HG02973 (cell line): ENCODE measurements at regions not wholly inside any gene's neighbourhood (a gene's known extent, or its start where the extent isn't known, plus 50 kb on each side); places are given as distances from the start of the nearest gene placed in this dataset.

Experiments used
- ATAC-seq: cut with Tn5 transposase; IDR thresholded peaks from one replicate; pipeline ENCODE4 v1.9.1; 2021; ENCODE audit warnings: moderate library complexity; ENCODE audit not compliant: unreplicated experiment

DNA sequence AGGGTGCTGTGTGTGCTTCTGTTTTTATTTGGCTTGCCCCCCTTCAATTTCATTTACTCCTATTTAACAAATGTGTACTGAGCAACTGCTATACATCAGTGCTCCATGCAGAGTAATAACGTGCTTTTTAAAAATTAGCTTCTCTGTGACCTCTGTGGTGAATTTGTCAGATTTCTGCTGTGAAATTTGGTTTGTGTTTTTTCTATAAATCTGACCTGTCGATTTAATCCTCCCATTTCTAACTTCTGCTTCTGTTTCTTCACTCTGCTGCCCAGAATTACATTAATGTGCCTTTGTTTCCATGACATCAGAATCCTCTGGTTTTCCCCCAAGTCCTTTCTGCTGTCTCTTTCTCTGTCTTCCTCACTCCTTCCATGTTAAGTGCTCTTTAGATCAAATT lies 123.8 kb upstream of the CACNA2D1 start:
- ATAC-seq: no peak

DNA sequence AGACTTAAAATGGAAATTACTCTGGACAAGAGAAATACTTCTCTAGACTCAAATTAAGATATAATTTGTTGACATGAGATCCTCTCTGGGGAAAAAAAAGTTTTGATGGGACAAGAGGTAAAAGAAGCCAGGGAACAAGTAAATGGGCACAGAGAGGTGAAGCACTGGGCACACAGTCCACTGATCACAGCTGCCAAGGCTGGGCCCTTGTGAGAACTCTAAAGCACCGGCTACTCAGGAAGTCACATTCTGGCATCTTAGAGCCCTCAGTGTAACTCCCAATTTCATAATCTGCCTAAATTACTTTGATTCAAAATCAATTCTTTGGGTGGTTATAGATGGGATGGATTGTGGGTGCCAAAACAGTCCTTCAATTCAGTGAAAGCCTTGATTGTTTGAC lies 123.2 kb upstream of the CACNA2D1 start:
- no peak for ATAC-seq

DNA sequence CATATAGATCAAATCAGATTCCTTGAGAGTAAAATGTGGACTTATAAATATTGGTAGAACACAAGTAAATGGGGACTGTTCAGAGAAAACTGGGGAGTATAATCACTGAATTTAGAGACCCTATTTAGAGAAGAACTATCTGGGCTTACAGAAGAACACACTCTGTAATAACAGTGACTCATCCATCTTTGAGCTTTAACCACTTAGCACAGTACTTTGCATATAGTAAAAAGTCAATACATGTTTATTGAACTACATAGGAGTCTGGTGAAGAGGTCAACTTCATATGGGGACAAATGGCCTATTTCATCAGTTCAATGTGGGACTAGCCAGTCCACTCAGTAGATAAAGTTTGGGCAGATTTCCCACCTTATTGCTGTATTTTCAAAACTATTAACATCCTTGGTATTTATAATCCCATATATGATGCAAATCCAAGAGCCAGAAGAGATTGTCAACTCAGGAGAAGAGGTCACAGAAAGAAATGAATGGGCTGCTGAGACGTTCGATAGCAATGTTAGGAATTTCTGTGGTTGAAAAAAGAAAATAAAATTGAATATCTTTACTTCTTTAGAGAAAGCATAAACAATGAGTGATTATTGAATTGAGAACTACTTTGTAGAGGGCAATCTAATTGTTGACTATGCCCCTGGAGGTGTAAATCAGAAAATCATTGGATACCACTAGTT lies 119.3 kb upstream of the CACNA2D1 start:
- ATAC-seq: no peak

GRCh38 chr7:82559193-82559805 lies 115.7 kb upstream of the CACNA2D1 start:
- no peak for ATAC-seq

DNA sequence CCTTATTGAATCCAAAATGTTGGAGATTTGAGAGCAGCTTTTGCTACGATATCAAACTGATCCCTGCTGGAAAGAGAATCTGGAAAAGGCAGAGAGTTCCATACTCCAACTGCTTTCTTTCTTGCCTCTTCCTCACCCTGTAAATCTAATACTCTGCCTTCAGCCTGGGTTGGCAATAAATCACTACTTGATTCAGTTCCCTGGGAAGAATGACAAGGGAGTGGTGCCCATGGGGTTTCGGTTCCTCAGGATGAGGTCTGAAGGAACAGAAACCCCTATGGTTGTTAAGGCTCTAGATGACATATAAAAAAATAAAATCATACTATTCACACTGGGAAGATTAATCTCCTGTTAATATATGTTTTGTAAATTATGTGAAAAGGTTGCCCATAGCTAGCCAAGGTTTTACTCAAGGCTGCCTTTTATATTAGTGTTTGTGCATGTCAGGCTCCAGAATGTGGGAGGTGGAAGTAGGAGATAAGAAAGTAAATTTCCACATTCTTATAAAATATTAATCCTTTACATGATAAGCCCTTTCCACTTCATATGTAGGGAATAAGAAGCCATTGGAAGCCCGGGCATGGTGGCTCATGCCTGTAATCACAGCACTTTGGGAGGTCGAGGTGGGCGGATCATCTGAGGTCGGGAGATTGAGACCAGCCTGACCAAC lies 106.2 kb upstream of the CACNA2D1 start:
- ATAC-seq: no peak

GRCh38 chr7:82548141-82548688 lies 104.6 kb upstream of the CACNA2D1 start:
- no peak for ATAC-seq

DNA sequence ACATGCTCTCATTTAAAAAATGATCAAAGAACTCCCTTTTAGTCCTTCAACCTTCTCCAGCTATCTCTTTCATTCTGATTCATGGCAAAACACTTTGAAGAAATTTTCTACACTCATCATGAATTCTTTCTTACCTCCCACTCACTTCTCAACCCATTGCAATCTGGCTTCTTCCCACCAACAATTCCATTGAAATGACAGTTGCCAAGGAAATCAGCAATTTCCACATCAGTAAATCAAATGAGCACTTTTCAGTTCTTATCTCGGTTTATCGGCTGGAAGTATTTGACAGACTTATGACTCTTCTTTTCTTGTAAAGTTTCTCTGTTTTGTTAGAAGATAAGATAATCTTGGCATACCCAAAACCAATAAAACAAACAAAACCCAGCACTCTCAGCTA lies 99.1 kb upstream of the CACNA2D1 start:
- no peak for ATAC-seq

DNA sequence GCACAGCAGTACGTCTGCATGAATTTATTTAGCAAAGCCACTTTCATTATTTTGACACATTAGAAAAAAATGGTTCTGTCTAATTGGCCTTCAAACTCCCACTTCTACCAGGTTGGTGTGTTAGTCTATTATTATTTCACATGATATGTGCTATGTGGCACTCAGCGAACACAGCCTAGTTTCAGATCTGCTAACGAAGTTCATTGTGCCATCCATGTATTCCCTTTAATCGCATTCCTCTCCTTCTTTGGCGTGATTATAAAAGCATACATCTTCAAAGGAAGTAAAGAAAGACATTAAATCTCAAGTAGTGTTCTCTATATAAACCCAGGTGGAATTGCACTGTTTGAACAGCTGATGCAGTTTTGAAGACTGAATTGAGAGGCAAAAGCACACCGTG lies 96.4 kb upstream of the CACNA2D1 start:
- no peak for ATAC-seq

DNA sequence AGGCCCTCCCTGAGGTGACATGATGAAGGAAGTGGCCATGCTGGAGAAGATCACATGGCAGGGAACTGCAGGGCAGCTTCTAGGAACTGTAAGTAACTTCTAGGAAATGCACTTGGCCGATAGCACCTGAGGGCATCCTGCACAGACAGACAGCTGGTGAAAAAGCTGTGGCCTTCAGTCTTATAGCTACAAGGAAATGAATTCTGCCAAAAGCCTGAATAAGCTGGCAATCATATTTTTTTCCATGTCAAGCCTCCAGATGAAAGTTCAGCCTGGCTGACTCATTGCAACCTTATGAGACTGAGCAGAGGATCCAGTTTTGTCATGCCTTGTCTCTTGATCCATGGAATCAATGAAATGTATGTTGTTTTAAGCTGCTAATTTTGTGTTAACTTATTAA lies 91.1 kb upstream of the CACNA2D1 start:
- no peak for ATAC-seq

GRCh38 chr7:82530361-82530760 lies 86.8 kb upstream of the CACNA2D1 start:
- no peak for ATAC-seq

DNA sequence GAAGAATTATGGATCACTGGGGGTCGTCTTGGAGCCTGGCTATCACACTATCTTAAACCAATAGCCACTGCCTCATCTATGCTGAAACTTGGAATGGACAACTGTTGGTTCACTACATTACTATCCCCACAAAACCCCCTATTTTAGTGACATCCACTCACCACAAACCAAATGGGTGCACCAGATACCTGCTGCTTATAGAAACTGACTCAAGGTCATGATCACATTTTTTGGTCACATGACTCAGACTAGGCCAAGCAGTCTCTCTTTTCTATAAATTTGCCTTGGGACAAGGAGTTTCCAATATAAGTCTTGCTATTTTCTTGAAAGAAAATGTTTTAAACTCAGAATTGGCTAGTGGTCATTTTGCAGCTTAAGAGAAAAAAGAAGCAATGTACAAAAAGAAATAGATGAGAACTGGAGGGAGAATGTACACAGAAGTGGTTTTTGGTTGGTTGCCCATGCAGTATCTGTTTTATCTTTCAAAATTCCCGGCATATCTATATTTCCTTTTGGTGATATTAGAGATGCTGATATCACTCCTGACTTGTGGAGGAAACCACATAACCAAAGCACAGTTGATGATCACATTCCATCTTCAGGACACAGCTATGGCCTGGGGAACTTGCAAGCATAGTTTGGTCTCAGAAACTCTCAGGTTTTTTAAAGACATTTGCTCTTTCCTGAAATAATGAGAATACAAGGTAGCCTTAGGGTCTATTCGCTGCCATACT lies 85.2 kb upstream of the CACNA2D1 start:
- no peak for ATAC-seq

GRCh38 chr7:82527851-82528250 lies 84.3 kb upstream of the CACNA2D1 start:
- ATAC-seq: no peak

DNA sequence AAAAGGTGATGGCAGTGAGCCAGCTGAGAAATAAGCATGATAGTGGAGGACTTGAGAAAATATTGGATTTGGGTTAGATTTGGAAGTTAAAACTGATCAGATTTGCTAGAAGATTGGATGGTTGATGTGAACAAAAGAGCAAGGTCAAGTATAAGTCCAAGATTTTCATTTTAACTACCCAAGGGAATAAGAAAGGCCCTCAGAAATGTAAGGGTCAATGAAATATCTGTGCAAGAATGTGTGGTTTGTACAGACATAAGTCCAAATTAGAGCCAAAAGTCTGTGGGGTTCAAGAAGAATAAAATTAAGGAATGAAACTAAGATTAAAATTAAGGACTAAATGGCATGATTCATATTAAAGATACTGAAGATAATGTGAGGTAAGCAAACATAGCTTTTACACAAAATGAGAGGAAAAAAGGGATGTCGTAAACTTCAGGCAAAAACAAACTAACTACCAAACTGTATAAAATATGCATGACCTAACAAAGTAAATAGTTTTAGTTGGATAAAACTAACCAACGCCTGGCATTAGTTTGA lies 78.4 kb upstream of the CACNA2D1 start:
- ATAC-seq: no peak

DNA sequence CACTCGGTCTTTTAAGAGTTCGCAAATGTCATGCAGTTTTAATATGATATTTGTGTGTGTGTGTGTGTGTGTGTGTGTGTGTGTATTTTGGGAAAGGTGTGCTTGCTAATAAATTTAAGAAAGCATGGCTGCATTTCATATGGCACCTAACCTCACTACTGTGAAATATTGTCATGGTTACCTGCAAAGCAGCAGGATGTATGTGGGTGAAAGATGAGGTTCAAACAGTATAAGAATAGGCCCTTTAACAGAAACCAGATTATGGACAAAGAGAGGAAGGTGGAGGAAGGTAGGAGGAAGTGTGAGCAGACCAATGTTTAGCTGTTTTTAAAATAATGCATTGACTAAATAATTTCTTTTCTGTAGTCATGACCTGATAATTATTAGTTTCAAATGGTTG lies 73.5 kb upstream of the CACNA2D1 start:
- no peak for ATAC-seq

DNA sequence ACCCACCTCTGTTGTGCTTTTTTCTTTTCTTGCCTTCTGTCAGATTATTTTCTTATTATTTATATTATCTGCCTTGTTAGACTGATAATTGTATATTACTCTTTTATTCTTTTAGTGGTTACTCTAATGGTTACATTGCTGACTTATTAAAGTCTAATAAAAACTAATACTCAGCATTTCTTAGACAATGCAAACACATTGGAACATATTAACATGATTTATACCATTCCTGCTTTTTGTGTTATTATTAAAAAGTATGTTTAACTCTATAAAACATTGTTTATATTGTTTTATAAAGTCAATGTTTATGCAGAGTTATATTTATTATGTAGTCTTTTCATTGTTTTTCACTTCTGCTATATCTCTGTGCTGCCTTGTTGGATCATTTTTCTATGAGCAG lies 68.0 kb upstream of the CACNA2D1 start:
- ATAC-seq: no peak

DNA sequence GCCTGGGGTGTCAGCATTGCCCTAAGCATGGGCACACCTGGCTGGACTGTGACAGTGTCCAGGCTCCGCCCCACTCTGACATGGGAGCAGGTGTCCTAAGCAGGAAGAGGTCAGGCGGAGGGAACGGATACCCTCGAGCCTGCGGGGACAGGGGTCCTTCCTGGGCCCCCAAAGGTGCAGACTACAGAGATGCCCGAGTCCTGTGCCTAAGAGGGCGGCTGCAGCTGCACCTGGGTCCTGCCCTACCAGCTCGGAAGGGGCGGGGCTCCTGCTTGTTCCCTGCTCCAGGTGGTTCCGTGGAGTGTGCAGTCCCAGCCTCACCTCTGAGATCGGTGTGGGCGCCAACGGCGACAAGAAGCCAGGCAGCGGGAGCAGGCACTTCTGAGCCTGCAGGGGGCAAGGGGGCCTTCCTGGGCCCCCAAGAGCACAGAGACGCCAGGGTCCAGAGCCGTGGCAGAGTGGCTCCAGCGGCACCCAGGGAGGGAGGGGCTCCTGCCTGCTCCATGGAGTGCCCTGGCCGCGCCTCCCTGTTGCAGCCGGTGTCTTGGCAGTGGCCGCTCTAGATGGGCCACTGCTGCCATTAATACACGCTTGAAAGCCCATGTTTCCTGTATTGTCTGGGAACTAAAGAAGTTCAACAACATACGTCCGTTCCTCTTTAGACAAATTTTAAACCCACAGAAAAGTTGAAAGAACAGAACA lies 64.5 kb upstream of the CACNA2D1 start:
- no peak for ATAC-seq

DNA sequence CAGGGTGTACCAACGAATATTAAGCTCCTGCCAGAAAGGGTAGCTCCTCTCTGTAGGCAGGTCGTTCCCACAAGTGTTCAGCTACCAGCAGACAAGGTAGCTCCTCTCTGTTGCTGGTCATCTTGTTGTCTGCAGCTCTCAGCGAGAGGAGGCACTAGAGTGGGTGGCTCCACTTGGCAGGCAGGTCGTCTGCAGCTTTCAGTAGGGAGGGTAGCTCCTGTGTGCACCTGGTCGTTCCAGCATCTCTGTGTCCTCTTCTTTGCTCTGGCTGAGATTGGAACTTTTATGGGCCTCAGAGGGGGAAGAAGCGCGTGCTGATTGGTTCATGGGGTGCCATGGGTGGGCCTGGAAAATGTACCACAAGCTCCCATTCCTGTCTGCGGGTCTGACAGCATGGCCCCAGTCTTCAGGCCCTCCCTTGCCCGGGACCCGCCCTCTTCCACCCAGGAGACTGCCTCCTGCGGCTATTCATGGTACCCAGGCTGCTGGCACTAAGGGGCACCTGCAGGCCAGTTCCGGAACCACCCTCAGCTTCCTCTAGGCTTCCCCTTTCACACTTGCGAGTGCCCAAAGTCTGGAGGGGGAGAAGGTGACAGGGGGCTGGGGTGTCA lies 63.9 kb upstream of the CACNA2D1 start:
- ATAC-seq: no peak

DNA sequence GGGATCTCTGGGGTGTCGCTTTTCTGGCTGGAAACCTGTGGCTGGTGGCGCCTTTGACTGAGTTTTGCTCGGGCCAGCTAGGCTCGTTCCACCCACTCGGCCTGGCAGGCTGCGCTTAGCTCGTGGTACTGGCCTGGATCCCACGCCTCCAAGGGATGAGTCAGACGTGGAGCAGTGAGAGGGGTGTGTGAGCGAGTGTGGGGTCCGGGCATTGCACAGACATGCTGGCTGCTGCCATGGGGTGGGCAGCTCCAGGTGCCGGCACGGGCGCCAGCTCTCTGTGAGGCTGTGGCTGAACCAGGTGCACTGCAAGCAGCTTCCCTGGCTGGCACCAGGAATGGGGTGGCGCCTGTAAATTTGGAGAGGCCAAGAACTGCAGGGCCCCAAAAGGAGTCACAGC lies 63.1 kb upstream of the CACNA2D1 start:
- ATAC-seq: no peak

- no peak for ATAC-seq
Observed at GRCh38 chr7:82506208-82506607, 62.6 kb upstream of the CACNA2D1 start.

GRCh38 chr7:82501346-82501745 lies 57.8 kb upstream of the CACNA2D1 start:
- ATAC-seq: no peak
